H9 (cell line): ENCODE measurements at regions not wholly inside any gene's neighbourhood (a gene's known extent, or its start where the extent isn't known, plus 50 kb on each side); places are given as distances from the start of the nearest gene placed in this dataset.

Source experiments
- DNase-seq: peaks from one replicate; pipeline ENCODE4 v3.0.0-alpha.2; 2017
- H2AFZ ChIP-seq: one replicate; pipeline ENCODE4 v1.6.1; 2013; ENCODE audit warnings: mild to moderate bottlenecking, low read length, control low read depth, moderate library complexity
- H2AK5ac ChIP-seq: 2 replicates; pipeline ENCODE4 v1.6.1; 2013; ENCODE audit warnings: low read length, control low read depth, mixed read lengths; ENCODE audit not compliant: insufficient read length
- H2BK120ac ChIP-seq: one replicate; pipeline ENCODE4 v1.6.1; 2013; ENCODE audit warnings: low read depth, mild to moderate bottlenecking, low read length, control low read depth, inconsistent platforms; ENCODE audit not compliant: poor library complexity, severe bottlenecking
- H2BK12ac ChIP-seq: 2 replicates; pipeline ENCODE4 v1.6.1; 2013; ENCODE audit warnings: low read length, control low read depth, mixed read lengths, low read depth; ENCODE audit not compliant: insufficient read length
- H2BK15ac ChIP-seq: 2 replicates; pipeline ENCODE4 v1.6.1; 2013; ENCODE audit warnings: low read depth, low read length, control low read depth
- H2BK20ac ChIP-seq: one replicate; pipeline ENCODE4 v1.6.1; 2013; ENCODE audit warnings: low read depth, mild to moderate bottlenecking, low read length, control low read depth, inconsistent platforms; ENCODE audit not compliant: poor library complexity, severe bottlenecking
- H2BK5ac ChIP-seq: 2 replicates; pipeline ENCODE4 v1.6.1; 2013; ENCODE audit warnings: low read length, control low read depth, mixed read lengths; ENCODE audit not compliant: insufficient read length
- H3K14ac ChIP-seq: 2 replicates; pipeline ENCODE4 v1.6.1; 2013; ENCODE audit warnings: low read length, control low read depth; ENCODE audit not compliant: insufficient read depth
- H3K18ac ChIP-seq: 2 replicates; pipeline ENCODE4 v1.6.1; 2013; ENCODE audit warnings: low read depth, mild to moderate bottlenecking, mixed read lengths, low read length, control low read depth; ENCODE audit not compliant: insufficient read length
- H3K23ac ChIP-seq: 2 replicates; pipeline ENCODE4 v1.6.1; 2013; ENCODE audit warnings: low read length, control low read depth, mixed read lengths, low read depth; ENCODE audit not compliant: insufficient read length
- H3K23me2 ChIP-seq: 2 replicates; pipeline ENCODE4 v1.6.1; 2013; ENCODE audit warnings: low read depth, mild to moderate bottlenecking, mixed read lengths, low read length, control low read depth; ENCODE audit not compliant: insufficient read length, poor library complexity, severe bottlenecking
- H3K27ac ChIP-seq: 2 replicates; pipeline ENCODE4 v1.5.1; 2013; ENCODE audit warnings: low read length, control low read depth, mixed read lengths, low read depth; ENCODE audit not compliant: insufficient read length
- H3K27me3 ChIP-seq: 2 replicates; pipeline ENCODE4 v1.6.1; 2013; ENCODE audit warnings: low read length, control low read depth, inconsistent platforms; ENCODE audit not compliant: insufficient read depth
- H3K4ac ChIP-seq: 2 replicates; pipeline ENCODE4 v1.6.1; 2013; ENCODE audit warnings: low read depth, mild to moderate bottlenecking, control low read depth, inconsistent platforms, low read length, moderate library complexity
- H3K4me1 ChIP-seq: 2 replicates; pipeline ENCODE4 v1.6.1; 2013; ENCODE audit warnings: low read length, control low read depth, inconsistent platforms; ENCODE audit not compliant: insufficient read depth
- H3K4me2 ChIP-seq: 2 replicates; pipeline ENCODE4 v1.6.1; 2013; ENCODE audit warnings: low read length, control low read depth, mixed read lengths; ENCODE audit not compliant: insufficient read length, insufficient read depth
- H3K56ac ChIP-seq: 2 replicates; pipeline ENCODE4 v1.6.1; 2013; ENCODE audit warnings: low read depth, mild to moderate bottlenecking, mixed read lengths, low read length, control low read depth; ENCODE audit not compliant: insufficient read length
- H3K79me1 ChIP-seq: 2 replicates; pipeline ENCODE4 v1.6.1; 2013; ENCODE audit warnings: low read depth, mild to moderate bottlenecking, moderate library complexity, low read length, control low read depth, inconsistent platforms; ENCODE audit not compliant: insufficient read depth, poor library complexity, severe bottlenecking
- H3K79me2 ChIP-seq: 2 replicates; pipeline ENCODE4 v1.6.1; 2013; ENCODE audit warnings: low read length, control low read depth, inconsistent platforms; ENCODE audit not compliant: insufficient read depth
- H3K9ac ChIP-seq: 2 replicates; pipeline ENCODE4 v1.6.1; 2013; ENCODE audit warnings: low read length, control low read depth, mixed read lengths; ENCODE audit not compliant: insufficient read length; ENCODE audit errors: extremely low read depth
- H3K9me3 ChIP-seq: one replicate; pipeline ENCODE4 v1.6.1; 2013; ENCODE audit warnings: low read depth, low read length, inconsistent platforms; ENCODE audit not compliant: control insufficient read depth
- H3T11ph ChIP-seq: one replicate; pipeline ENCODE4 v1.6.1; 2013; ENCODE audit warnings: mild to moderate bottlenecking, low read length, control low read depth, inconsistent platforms
- H4K20me1 ChIP-seq: one replicate; pipeline ENCODE4 v1.6.1; 2013; ENCODE audit not compliant: control insufficient read depth, insufficient read length, insufficient read depth
- H4K5ac ChIP-seq: 2 replicates; pipeline ENCODE4 v1.6.1; 2013; ENCODE audit warnings: low read depth, mild to moderate bottlenecking, mixed read lengths, low read length, control low read depth; ENCODE audit not compliant: insufficient read length
- H4K8ac ChIP-seq: replicated peaks from 2 replicates; pipeline ENCODE4 v1.6.1; 2013; ENCODE audit warnings: low read length, control low read depth, mixed read lengths, low read depth; ENCODE audit not compliant: insufficient read length
- H4K91ac ChIP-seq: 2 replicates; pipeline ENCODE4 v1.6.1; 2013; ENCODE audit warnings: low read depth, mild to moderate bottlenecking, moderate library complexity, mixed read lengths, low read length, control low read depth; ENCODE audit not compliant: insufficient read length
- H3K27ac Mint-ChIP-seq, 3 experiments: 2 replicates in 2 of 3; 3 replicates in 1 of 3; pipeline ENCODE4 v1.8.0; 2020 to 2021; ENCODE audit warnings: mixed read lengths in 3 of 3, mild to moderate bottlenecking in 1 of 3, moderate library complexity in 1 of 3
- H3K27me3 Mint-ChIP-seq: 2 replicates; pipeline ENCODE4 v1.8.0; 2021; ENCODE audit warnings: low read depth, mild to moderate bottlenecking, moderate library complexity, mixed read lengths
- H3K36me3 Mint-ChIP-seq, 3 experiments: 2 replicates in 2 of 3; 3 replicates in 1 of 3; pipeline ENCODE4 v1.8.0; 2020 to 2021; ENCODE audit warnings: low read depth in 3 of 3, mixed read lengths in 3 of 3; ENCODE audit not compliant: insufficient read depth in 1 of 3
- H3K4me1 Mint-ChIP-seq, 2 experiments: 2 replicates each; pipeline ENCODE4 v1.8.0; 2020; ENCODE audit warnings: mixed read lengths in 2 of 2
- H3K4me3 Mint-ChIP-seq, 2 experiments: 2 replicates in 1 of 2; 3 replicates in 1 of 2; pipeline ENCODE4 v1.8.0; 2020 to 2021; ENCODE audit warnings: mild to moderate bottlenecking in 2 of 2, mixed read lengths in 2 of 2, moderate library complexity in 1 of 2
- H3K9me3 Mint-ChIP-seq, 2 experiments: 2 replicates in 1 of 2; 3 replicates in 1 of 2; pipeline ENCODE4 v1.8.0; 2020; ENCODE audit warnings: mild to moderate bottlenecking in 2 of 2, mixed read lengths in 2 of 2, moderate library complexity in 1 of 2
- WGBS: extraction: QIAGEN DNeasy Blood & Tissue Kit; methylation state at CpG from one replicate; pipeline ENCODE4 v1.1.7; 2013; ENCODE audit warnings: missing lambda C conversion rate, low lambda C conversion rate, mixed read lengths; ENCODE audit not compliant: insufficient read length; ENCODE audit errors: extremely low coverage; 5-methylcytosine and 5-hydroxymethylcytosine counted together
- TF ChIP-seq, protein P1 (sequence below): fragments of 200-600 bp; sonication (generic); conservative IDR thresholded peaks from 3 replicates; pipeline ENCODE4 v1.8.0; 2021; ENCODE audit warnings: antibody characterized with exemption, mild to moderate bottlenecking

GRCh38 chr21:17390569-17390968 is 122.3 kb upstream of the CXADR start:
- no peak overlapping the region for H3K18ac ChIP-seq
- no peaks in the 10 kb centered on the region for H3K79me1 ChIP-seq
- H3T11ph ChIP-seq = no peak overlapping the region
- no peak overlapping the region for H3K4me2 ChIP-seq
- H2BK20ac ChIP-seq = no peak overlapping the region
- no peak overlapping the region for H4K91ac ChIP-seq
- H4K8ac ChIP-seq = no peak overlapping the region
- H3K27me3 ChIP-seq = no peaks in the 10 kb centered on the region
- no peak overlapping the region for H3K4me3 Mint-ChIP-seq
- H3K14ac ChIP-seq = no peak overlapping the region
- no peak overlapping the region for H2BK15ac ChIP-seq
- no peak overlapping the region for H2BK12ac ChIP-seq
- H3K27me3 Mint-ChIP-seq = no peaks in the 10 kb centered on the region
- H3K27ac Mint-ChIP-seq = no peak overlapping the region
- no peaks in the 10 kb centered on the region for H3K9me3 ChIP-seq
- H2AFZ ChIP-seq = no peak overlapping the region
- no peaks in the 10 kb centered on the region for H3K23me2 ChIP-seq
- DNase-seq = no peak
- no peak overlapping the region for H3K4ac ChIP-seq
- no CpG with 5 or more reads among the region's 2 CpGs for WGBS
- H3K79me2 ChIP-seq = no peaks in the 10 kb centered on the region
- no peak overlapping the region for H2BK5ac ChIP-seq
- no peak overlapping the region for H3K27ac ChIP-seq
- H3K9ac ChIP-seq = no peak overlapping the region
- no peak overlapping the region for H3K56ac ChIP-seq
- H2AK5ac ChIP-seq = no peak overlapping the region
- H3K23ac ChIP-seq = no peak overlapping the region
- H3K4me1 ChIP-seq = no peaks in the 10 kb centered on the region
- H2BK120ac ChIP-seq = no peak overlapping the region
- H4K5ac ChIP-seq = no peak overlapping the region
- H3K36me3 Mint-ChIP-seq = no peaks in the 10 kb centered on the region
- H3K4me1 Mint-ChIP-seq = peaks cover 7 to 10% of the 10 kb centered on the region in 2 experiments
- TF ChIP-seq, protein P1, sequence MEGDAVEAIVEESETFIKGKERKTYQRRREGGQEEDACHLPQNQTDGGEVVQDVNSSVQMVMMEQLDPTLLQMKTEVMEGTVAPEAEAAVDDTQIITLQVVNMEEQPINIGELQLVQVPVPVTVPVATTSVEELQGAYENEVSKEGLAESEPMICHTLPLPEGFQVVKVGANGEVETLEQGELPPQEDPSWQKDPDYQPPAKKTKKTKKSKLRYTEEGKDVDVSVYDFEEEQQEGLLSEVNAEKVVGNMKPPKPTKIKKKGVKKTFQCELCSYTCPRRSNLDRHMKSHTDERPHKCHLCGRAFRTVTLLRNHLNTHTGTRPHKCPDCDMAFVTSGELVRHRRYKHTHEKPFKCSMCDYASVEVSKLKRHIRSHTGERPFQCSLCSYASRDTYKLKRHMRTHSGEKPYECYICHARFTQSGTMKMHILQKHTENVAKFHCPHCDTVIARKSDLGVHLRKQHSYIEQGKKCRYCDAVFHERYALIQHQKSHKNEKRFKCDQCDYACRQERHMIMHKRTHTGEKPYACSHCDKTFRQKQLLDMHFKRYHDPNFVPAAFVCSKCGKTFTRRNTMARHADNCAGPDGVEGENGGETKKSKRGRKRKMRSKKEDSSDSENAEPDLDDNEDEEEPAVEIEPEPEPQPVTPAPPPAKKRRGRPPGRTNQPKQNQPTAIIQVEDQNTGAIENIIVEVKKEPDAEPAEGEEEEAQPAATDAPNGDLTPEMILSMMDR = no peak
- no peaks in the 10 kb centered on the region for H3K9me3 Mint-ChIP-seq
- no peaks in the 10 kb centered on the region for H4K20me1 ChIP-seq
